NCI-H1417 treated with DMSO at 0.1 percent for 48 hours (cell line): ENCODE measurements at regions not wholly inside any gene's neighbourhood (a gene's known extent, or its start where the extent isn't known, plus 50 kb on each side); places are given as distances from the start of the nearest gene placed in this dataset.
"Not testable (repeated sequence)": the region's sequence is repeated elsewhere in the genome, so short reads cannot be mapped to it uniquely, and the experiment has no call there.

Experiments
- DNase-seq: peaks from one replicate; lab custom pipeline; 2025; lab: John Stamatoyannopoulos, UW

DNA sequence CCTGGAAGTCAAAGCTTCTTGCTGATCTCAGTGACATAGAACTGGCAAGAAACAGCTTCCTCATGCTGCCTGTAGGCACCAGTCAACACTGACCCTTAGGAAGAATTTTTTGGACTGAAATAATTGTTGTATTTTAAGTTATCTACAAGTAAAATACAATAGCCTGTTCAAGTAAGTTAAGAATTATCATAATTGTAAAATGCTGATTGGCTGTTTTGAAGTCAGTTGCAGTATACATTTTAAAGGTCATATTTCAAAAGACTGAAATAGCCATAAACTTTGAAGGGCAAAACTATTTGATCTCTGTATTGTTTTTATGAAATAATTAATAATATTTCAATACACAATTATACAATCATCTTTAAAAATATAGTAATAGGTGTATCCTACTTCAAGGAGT, 794.9 kb downstream of the MAT2B start:
- no peak for DNase-seq

DNA sequence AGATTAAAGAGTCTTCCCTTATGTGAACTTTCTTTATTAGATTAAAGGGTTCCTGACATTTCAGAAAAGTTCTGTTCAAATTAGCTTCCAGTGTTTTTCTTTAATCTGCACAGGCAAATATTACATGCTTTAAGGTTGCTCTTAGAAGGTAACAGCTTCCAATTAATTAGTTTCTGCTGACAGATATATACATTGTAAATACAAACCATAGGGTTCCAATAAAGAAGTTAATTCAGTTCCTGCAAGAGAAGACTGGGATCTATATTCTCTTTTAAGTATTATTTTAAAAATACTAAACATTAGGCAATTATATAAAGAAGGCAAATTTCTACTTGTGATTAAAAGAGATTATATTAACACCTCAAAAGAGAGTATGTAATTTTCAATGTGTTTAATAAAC, 795.7 kb downstream of the MAT2B start:
- DNase-seq = no peak

DNA sequence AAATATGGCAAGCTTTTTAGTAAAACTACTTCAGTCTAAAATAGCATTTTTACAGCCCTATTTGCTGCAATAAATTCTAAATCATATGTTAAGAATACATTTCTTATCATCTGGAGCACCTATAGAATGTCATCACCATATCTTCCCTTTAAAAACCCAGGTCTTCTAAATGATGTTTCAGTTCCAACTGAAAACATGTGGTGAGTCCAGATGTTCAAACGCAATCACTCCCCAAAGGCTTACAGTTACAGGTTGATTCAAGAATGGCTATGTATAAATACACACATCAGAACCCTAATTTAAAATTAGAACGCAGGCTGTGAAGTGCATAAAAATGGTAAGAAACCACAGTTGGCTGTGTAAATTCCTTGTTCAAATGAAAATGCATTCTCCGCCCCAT, 796.3 kb downstream of the MAT2B start:
- DNase-seq = no peak

DNA sequence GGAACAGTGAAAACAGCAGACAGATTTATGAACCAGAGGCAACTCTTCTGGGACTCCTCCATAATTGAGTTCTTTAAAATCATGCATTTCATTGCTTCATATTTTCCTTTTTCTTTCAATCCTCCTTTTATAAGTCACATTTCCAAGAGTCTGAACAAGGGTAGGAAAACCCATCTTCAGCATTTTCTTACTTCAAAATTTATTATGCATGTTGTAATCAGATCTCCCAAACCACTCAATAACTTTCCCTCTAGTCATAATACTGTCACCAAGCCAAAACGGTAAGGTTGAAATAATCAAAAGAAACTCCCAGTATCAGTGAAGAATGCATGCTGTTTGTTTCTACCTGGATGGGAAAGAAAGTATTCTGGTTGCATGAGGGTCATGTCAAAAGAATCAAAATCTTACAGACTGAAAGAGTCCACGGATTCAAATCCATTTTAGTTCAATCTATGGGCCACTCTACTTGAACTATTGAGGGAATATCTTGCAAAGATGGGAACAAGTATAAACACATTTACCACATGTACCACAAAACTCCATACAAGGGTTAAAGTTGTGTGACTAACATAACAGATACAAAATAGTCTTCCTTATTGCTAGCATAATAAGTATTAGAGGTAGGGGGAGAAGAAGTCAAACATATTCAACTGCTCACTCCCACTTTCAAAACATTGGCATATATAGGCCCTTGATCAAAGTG, 797.3 kb downstream of the MAT2B start:
- DNase-seq = no peak

DNA sequence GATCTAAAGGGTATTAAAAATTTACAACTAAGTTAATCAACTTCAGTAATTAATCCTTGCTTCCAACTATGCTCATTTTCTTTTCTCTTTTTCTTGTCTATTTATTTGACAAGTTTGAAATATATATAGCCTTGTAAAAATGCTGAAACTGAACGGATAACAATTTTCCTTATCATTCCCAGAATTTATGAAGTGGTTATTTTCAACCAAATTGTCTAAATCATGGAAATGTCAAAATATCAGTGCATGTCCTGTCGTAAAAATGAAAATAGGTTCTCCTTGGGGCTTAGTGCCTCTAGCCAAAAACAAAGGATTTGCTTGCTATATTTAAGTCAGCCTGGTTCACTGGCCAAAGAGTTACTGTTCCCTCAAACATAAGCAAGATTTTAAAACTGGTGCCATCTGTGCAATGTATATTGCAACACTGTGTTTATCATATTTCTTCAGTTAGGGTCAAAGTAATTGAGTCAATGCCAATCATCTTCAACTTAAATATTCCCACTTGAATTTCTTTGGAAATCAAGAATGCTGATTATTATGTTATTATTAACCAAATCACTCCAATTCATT, 798.3 kb downstream of the MAT2B start:
- DNase-seq = no peak

DNA sequence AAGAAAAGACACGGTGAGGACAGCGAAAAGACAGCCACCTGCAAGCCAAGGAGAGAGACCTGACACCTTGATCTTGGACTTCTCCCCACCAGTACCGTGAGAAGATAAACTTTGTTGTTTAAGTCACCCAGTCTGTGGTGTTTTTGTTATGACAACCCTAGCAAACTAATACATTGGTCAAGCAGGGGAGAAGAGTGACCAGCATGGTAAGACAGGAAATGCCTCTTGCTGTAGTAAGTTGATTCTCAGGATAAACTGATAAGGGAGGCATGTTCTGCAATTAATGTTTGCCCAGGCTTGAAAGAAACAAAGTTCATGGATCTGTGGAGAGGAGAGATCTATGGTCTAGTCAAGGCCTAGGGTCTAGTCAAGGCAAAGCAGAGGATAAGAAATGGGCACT, 801.2 kb downstream of the MAT2B start:
- no peak for DNase-seq

DNA sequence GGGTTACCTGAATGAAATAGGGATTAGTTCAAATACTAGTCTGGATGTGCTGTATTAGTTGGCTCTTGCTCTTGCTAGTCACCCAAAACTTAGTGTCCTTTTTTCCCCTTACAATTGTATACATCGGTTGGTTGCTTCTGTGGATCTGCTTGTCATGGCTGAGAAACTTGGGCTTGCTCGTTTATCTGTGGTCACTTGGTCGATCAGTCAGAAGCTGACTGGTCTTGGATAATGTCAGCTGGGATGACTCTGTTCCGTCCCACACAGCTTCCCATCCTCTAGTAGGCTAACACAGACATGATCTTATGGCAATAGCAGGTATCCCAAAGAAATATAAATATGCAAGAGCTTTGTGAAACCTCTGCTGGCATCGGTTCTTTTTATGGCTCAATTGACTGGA, 807.4 kb downstream of the MAT2B start:
- no peak for DNase-seq

DNA sequence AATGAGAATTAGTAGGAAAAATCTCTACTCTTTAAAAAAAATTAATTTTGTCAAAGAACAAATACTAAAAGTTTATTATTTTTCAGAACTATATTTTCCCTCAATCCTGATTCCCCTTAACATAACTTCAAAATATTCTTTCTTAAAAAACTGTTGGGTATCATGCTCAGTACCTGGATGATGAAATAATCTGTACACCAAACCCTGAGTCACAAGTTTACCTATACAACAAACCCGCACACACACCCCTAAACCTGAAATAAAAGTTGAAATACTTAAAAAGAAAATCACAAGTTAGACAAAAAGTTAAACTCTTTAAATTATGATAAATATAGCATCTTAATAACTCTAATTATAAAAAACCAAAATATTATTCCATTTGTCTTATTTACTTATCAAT, 812.3 kb downstream of the MAT2B start:
- DNase-seq = no peak

DNA sequence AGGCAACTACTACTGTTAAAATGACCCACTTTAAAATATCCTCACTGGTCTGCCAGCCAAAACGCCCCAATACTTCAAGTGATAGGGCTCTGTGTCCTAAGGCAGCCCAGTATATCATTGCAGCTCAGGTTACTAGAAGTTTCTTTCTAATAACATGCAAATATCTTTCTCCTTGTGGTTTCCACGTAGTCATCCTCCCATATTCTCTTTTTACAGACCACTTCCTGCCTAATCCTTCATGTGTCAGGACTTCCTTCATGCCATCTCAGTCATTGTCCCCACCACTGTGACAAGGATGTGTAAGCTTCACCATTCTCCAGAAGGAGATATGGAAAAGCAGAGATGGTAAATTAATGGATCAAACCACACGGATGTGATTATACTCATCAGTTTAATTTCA, 813.7 kb downstream of the MAT2B start:
- DNase-seq = no peak

DNA sequence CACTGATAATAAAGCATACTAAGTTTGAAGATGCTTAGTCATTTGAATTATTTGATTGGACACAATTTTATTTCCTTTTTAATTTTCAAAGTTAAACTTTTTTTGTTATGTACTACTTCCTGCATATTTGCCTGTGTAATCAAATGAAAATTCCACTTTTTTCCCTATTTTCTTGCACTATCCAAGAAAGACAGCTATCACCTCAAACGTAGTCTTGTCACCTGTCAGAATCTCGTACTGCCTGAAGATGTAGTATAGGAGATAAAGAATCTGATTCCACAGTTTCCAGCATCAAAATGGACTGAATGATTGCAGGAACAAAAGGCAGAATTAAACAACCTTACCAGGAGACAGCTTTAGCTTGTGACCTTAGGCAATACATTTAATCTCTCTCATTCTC, 818.8 kb downstream of the MAT2B start:
- DNase-seq = no peak

DNA sequence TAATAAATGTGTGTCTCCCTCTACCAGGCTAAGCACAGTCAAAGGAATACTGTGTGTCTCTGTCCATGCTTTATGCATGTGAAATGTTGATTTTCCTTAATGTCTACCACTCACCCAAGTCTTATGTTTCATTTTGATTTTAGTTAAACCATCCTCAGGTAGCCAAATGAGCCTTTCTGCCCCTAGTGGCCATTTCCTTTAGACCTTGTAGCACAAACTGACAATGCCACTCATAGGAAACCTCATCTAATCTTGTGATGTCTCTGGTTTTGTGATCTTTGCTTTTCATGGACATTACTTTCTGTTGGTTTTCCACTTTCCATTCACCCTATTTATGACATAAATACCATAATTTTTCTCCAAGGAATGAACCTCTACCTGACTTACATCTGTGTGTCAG, 820.8 kb downstream of the MAT2B start:
- no peak for DNase-seq

DNA sequence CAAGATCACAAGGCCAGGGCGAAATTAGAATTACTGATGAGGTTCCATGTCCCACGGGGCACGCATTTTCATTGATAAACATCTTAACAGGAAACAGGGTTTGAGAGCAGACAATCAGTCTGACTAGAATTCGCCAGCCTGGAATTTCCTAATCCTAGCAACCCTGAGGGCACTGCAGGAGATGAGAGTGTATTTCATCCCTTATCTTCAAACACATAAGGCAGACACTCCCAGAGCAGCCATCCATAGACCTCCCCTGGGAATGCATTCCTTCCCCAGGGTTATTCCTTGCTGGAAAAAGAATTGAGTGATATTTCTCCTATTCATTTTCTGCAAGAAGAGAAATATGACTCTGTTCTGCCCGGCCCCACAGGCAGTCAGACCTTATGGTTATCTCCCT, 821.7 kb downstream of the MAT2B start:
- not testable (repeated sequence) for DNase-seq

DNA sequence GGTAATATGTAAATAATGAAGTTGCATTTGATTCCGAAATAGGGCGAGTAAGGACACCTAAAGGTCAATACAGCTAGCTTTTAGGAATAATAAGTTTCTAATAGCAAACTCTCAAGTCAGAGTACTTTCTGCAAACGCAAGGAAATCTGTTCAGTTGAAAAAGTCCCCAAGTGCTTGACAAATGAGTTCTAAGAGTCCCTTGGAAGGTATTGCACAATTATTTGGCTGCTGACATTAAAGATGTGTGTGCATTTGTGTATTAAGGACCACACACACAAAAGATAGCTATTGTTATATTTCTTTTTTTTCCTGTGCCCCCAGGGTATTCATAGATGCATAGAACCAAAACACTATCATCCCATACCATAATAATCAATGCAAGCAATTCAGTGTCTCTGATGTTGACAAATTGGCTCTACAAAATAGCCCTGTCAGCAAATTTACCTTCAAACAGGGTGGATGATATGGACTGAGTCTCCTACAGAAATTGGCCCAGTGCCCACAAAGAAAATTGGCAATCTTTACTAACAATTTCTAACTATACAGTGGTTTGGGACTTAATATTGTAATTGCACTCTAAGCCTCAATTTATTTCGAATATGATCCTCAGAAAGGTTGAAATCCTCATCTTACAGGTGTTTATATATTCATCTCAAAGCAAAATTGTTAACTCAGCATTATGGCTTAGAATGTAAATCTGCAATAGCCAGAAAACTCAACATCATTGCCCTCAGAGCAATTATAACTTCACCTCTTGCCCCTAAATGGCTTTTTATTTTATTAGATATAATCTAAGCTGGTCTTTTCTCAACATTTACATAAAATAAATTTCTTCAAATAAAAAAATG, 827.2 kb downstream of the MAT2B start:
- DNase-seq = peak; percentile 29

DNA sequence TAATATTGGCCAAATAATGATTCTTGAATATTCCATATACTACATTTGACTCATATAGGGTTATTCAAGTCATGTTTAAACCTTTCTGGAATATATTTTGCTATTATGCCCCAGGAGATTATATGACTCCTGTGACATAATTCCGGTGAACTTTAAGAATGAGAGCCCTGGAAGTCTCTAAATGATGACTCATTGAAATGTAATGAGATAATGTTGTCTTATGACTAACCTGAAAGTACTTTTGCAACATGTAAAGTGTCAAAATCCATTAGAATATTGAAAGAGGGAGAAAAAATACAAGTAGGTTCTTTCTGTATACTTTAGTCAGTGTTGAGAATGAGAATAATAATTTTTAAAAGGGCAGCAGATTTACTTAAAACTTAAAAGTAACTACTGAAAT, 830.4 kb downstream of the MAT2B start:
- DNase-seq = no peak

DNA sequence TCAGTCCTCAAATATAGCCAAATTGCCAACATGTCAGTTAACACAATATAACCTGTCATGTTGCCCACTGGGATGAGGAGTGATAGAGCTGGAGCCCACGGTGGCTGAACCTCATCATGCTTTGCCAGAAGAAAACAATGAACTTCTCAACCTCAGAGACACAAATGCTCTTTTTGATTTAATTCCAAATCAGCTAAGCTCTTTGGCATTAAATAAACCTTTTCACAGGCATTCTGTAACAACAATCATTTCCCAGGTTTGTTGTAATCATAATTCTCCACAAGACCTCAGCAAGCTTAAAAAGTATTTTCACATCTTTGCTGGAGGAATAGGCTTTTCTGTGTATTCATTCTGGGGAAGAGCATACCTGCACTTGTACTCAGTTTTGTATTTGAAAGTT, 830.9 kb downstream of the MAT2B start:
- DNase-seq = no peak

DNA sequence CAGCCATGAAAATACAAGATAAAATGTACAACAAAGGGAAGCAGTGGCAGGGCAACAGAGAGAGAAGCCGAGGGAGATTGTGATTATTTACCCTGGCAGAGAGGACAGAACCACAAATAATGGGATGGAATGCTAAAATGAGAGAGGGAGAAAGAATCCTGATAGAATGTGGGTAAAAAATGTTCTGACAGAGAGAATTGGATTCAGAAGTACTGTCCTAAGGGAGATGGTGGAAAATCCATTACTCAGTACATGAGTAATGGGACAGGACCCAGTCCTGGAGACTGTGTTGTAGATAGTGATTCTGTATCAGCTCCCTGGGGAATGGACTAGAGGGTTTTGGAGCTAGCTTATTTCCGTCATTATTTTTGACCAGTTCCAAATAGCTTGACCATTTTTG, 831.5 kb downstream of the MAT2B start:
- DNase-seq = no peak

DNA sequence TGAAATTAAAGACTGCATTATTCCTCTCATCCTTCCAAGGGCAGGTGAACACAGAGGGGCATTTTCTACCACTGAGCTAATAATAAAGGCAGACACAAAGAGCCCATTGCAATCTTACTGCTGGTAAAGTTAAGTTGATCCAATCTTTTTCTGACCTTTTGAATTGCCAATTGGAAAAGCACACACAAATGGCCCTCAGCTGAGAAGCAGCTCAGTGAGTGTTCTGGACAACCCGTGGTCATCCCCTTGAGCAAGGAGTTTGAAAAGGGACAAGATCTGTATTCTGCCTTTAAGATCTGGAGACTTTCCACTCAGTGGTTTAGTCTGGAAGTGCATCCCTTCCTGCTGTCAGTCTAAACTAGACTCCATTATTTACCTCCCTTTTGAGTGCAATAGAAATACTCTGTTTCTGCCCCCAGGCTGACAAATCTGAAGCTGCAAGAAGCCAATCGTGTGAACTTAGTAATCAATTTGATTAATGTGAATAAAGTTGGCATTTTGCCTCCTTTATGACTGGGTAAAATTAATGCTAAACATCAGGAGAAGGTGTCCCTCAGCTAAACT, 835.7 kb downstream of the MAT2B start:
- no peak for DNase-seq

DNA sequence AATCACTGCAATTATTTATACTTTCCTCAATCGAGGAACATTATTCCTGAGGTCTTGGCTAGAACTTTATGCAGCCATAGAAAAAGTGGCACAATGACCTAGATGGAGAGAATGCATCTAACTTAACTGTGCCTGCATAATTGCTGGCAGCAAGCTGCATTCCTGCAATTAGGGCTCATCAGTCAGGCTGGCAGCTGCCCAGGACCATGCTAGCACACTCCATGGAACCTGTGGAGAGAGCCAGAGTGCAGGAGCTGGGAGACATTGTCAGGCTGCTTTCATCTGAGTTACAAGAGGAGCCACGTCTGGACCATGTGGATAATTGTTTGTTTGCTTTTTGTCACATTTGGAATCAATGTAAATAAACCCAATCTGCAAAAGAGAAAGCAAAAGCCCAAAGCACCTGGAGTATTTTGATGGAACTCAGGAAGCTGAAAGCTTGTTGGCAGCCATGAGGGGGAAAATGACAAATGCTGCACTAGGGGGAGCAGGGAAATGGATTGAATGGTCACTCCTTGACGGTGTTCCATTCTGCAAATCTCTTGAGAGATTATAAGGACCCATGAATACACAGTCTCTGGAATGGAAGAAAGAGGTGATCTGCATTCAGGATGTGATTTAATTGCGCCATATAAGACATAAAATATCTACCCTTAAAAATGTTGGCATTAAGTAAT, 839.9 kb downstream of the MAT2B start:
- DNase-seq = peak; percentile 82

DNA sequence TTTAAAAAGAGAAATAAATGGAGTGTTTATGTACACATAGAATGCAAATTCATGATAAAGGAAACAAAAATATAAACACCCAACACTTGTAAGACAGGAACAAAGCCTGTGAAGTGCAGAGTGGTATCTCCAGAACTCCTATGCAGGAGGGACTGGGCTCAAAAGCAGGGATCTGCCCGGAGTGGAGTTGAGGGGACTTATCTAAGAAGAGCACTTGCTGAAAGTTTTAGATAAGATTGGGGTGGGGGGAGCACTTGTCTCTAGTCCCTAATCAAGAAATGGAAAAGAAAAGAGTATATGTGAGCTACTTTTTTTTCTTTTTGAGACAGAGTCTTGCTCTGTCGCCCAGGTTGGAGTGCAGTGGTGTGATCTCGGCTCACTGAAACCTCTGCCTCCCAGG, 840.4 kb downstream of the MAT2B start:
- DNase-seq = no peak

DNA sequence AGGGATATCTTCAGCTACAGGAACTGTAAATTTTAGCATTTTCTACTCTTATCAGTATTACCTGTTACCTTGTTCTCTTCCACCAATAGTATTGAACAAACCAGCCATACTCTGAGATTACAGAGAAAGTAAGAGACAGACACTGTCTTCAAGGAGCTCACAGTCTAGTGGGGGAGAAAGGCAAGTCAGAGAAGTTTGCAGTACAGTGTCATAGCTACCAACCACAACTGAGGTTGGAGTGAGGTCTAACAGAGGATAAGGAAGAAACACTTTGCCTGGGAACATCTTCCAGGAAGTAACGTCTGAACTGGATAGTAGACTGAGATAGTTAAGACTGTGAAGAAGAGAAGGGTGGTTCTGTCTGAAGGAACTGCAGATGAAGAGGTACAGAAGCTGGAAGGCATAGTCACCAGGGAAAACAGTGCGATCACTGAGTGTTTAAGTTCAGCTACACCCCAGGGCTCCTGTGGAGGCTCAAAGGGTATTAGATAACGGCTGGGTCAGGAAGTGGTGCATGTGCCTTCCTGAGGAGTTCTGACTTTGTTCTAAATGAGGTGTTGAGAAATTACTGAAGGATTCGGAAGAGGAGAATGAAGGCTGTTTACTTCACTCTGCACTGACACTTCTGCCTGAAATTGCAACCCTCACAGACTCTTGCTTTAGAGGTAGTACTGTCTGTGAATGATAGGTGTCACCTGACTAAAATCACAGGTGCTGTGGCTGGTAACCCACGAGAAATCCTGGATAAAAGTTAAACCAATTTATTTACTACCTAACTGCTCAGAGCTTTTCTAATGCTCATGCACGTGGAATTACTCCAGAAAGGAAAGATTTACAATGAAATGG, 841.6 kb downstream of the MAT2B start:
- DNase-seq = no peak

DNA sequence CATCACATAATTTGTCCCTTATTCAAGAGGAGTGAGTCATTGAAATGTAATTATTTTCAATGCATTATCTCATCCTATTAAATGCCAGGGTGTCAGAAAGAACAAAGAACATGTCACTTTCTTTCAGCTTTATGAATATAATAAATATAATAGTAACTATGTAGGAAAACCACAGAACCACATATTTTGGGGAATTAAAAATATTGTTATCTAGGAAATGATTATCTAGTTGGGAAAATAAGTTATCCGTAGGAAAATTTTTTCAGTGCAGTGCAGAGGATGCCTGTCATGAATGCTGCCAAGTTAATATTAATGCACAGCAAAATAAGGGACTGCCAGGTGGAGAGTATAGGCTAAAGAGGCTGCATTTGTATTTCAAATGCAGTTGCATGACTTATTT, 844.8 kb downstream of the MAT2B start:
- DNase-seq = no peak
